Pulmonary artery endothelial cell (primary cell): ENCODE measurements at regions not wholly inside any gene's neighbourhood (a gene's known extent, or its start where the extent isn't known, plus 50 kb on each side); places are given as distances from the start of the nearest gene placed in this dataset.
"Not testable (repeated sequence)": the region's sequence is repeated elsewhere in the genome, so short reads cannot be mapped to it uniquely, and the experiment has no call there.

Experiments used
- DNase-seq: peaks from one replicate; pipeline ENCODE4 v3.0.0-alpha.2; 2011; ENCODE audit warnings: low read depth, low spot score

DNA sequence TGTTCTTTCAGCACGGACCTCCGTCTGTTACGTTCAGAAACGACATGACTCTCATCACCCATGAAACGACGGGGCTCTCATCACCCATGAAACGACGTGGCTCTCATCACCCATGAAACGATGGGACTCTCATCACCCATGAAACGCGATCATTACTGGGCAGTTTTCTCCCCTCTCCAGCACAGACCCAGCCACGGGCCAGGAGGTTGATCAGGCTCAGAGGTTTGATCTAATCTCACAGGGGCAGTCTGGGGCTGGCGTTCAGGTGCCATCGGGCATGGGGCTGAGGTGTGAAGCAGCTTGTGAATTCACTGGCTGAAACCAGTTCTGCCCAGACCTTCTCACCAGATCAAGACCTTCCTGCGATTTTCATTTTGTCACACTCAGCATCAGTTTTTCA is 296.4 kb downstream of the NDUFA10 start:
- no peak for DNase-seq

- no peak for DNase-seq
Measured at GRCh38 chr2:239727776-239728600, 297.2 kb downstream of the NDUFA10 start.

GRCh38 chr2:239727182-239727775 is 297.9 kb downstream of the NDUFA10 start:
- DNase-seq, result no peak

DNA sequence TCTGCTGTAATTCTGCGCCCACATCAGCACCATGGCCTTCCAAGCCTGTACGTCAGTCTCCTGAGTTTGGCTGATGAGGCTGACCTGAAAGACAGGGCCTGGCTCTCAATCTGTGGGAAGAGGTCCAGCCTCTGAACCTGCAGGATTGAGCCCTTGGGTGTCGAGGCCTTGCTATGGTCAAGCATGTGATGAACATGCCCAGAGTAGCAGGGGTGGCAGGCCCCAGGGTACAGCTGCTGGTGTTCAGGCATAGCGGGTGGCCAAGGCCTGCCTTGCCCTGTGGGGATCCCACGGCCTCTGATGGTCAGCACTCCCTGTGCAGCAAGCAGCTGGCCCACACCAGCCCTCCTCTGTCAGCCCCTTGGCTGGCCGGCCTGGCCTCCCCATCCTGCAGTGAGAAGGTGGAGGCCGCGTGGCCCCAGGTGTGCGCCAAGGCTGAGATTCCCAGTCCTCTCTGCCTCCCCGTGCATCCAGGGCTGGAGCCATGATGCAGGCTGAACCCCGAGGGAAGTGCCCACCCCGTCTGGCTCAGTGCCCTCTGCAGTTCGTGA is 298.4 kb downstream of the NDUFA10 start:
- DNase-seq, result no peak

DNA sequence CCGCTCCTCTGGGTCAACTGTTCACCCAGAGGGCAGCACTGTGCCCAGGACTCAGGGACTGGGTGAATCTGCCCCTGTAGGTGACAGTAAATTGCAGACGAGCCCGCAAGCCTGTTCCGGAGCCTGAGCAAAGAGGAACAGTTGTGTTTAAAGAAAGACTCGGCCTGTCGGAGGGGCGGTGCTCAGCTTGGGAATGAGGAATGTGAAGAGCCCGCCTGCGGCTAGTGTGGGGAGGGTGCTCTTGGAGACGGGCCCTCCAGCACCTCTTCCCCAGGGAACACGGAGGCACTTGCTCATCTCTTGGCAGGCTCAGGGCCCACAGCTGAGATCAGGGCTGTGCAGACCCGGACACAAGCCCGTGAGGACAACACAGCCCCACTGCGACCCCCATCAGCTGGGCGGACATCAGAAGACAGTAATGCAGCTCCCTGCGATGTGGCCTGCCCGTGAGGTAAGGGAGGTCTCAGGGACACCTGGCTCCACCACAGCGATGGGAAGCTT is 299.0 kb downstream of the NDUFA10 start:
- DNase-seq, result no peak

DNA sequence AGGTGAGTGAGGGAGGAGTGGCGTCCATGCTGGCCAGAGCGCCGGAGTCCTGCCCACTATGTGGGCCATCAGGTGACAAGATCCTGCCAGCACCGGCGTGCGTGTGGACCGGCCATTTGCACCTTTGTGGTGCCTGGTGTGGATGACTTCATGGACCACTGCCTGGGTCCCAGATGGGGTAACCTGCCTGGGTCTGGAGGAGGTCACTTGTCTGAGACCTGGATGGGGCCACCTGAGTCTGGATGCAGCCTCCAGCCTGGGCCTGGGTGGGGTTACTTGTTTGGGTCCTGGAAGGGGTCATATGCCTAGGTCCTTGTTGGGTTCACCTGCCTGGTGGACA is 299.6 kb downstream of the NDUFA10 start:
- no peak for DNase-seq

GRCh38 chr2:239724851-239725550 is 300.1 kb downstream of the NDUFA10 start:
- no peak for DNase-seq

- no peak for DNase-seq
Measured at GRCh38 chr2:239724194-239724849, 300.8 kb downstream of the NDUFA10 start.

GRCh38 chr2:239723486-239724193 is 301.5 kb downstream of the NDUFA10 start:
- DNase-seq, result no peak

DNA sequence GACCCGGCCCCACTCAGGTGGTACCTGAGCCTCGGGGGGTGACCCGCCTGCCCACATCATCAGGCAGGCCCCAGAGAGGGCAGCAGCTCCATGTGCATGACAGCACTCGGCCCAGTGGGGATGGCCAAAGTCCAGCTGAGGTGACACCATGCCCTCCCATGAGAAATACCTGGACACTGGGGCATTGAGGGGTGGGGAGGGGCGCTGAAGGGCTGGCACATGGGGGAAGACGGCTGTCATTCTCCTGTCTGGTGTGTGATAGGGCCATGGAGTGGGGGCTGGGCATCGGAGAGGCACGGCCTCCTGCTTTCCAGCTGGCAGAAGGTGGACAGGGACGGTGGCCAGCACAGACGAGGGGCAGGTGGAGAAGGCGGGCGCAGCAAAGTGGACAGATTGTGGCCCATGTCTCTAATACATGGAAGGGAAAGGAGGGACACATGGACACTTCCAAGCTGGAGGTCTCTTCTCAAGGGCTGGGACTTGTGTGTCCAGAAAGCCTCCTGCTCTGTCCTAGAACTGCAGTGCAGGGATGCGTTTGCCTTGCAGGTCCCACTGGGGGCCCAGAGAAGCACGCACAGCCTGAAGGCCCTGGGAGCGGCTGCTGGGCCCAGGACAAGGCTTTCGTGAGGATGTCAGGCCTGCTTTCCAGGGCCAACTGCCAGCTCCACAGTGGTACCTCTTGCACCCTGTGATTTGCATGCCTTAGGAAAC is 302.2 kb downstream of the NDUFA10 start:
- DNase-seq, result no peak

- no peak for DNase-seq
Measured at GRCh38 chr2:239721991-239722759, 303.0 kb downstream of the NDUFA10 start.

- DNase-seq, result no peak
Measured at GRCh38 chr2:239721531-239721930, 303.6 kb downstream of the NDUFA10 start.

GRCh38 chr2:239720361-239721360 is 304.5 kb downstream of the NDUFA10 start:
- no peak for DNase-seq

- no peak for DNase-seq
Measured at GRCh38 chr2:239719791-239720360, 305.3 kb downstream of the NDUFA10 start.

DNA sequence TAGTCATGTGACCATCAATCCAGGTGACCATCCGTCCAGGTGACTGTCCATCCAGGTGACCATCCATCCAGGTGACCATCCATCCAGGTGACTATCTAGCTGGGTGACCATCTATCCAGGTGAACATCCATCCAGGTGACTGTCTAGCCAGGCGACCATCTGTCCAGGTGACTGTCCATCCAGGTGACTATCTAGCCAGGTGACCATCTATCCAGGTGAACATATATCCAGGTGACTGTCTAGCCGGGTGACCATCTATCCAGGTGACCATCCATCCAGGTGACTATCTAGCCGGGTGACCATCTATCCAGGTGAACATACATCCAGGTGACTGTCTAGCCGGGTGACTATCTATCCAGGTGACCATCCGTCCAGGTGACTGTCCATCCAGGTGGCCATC is 306.2 kb downstream of the NDUFA10 start:
- not testable (repeated sequence) for DNase-seq

GRCh38 chr2:239717706-239718105 is 307.4 kb downstream of the NDUFA10 start:
- no peak for DNase-seq

DNA sequence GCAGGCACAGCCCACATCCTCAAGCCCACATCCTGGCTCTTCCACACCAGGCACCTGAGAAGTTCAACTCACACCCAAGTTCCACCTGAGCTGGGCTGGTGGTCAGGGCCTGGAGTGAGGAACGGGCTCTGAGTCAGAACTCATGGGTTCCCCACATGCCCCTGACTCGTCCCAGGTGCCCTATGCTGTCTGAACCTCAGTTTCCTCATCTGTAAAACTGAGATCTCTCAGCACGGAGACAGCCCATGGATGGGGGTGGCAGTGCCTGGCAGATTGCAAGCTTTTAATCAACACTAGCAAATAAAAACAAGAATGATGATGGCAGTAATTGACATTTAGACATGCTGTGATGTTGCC is 307.8 kb downstream of the NDUFA10 start:
- no peak for DNase-seq
